Common myeloid progenitor, CD34-positive (primary cell): ENCODE measurements at regions not wholly inside any gene's neighbourhood (a gene's known extent, or its start where the extent isn't known, plus 50 kb on each side); places are given as distances from the start of the nearest gene placed in this dataset.

ENCODE experiments used
- CTCF ChIA-PET: fragments of 350-600 bp; sonication (Branson Sonifier 250); formaldehyde crosslinking; loops from one replicate; lab custom pipeline; 2021; ENCODE audit warnings: antibody characterized with exemption; lab: Charles Lee
- POLR2A ChIA-PET: fragments of 350-600 bp; sonication (Branson Sonifier 250); formaldehyde crosslinking; loops from one replicate; lab custom pipeline; 2021; ENCODE audit warnings: antibody characterized with exemption; lab: Charles Lee
- DNase-seq, 3 donors: peaks; one replicate each; pipeline versions ENCODE4 v3.0.0 to v3.0.0-alpha.2; 2013
- H3K27ac ChIP-seq, 2 experiments: 1 replicate in 1 of 2; 2 replicates in 1 of 2; pipeline ENCODE4 v1.7.0; 2013; ENCODE audit warnings: inconsistent platforms in 2 of 2, low read length in 2 of 2, mild to moderate bottlenecking in 2 of 2, low read depth in 1 of 2, moderate library complexity in 1 of 2; ENCODE audit not compliant: severe bottlenecking in 2 of 2, insufficient read depth in 1 of 2, poor library complexity in 1 of 2
- H3K27me3 ChIP-seq, 5 experiments: replicated peaks in 2 of 5; 1 replicate in 3 of 5; 2 replicates in 2 of 5; pipeline versions ENCODE4 v1.6.1 to v1.7.0; 2013; ENCODE audit warnings: low read length in 4 of 5, mild to moderate bottlenecking in 2 of 5, moderate library complexity in 2 of 5, inconsistent platforms in 1 of 5; ENCODE audit not compliant: insufficient read depth in 5 of 5, control insufficient read depth in 4 of 5
- H3K36me3 ChIP-seq, 4 experiments: 1 replicate in 2 of 4; 2 replicates in 2 of 4; pipeline versions ENCODE4 v1.6.1 to v1.7.0; 2013; ENCODE audit warnings: low read length in 3 of 4, control low read depth in 1 of 4, mild to moderate bottlenecking in 1 of 4; ENCODE audit not compliant: control insufficient read depth in 4 of 4, insufficient read depth in 4 of 4
- H3K4me1 ChIP-seq, 4 experiments: 1 replicate in 3 of 4; 2 replicates in 1 of 4; pipeline versions ENCODE4 v1.6.1 to v1.7.1; 2013; ENCODE audit warnings: low read length in 3 of 4, mild to moderate bottlenecking in 3 of 4, control low read depth in 1 of 4, inconsistent platforms in 1 of 4, moderate library complexity in 1 of 4; ENCODE audit not compliant: control insufficient read depth in 4 of 4, insufficient read depth in 4 of 4; ENCODE audit errors: control extremely low read depth in 1 of 4
- H3K4me3 ChIP-seq, 7 experiments: 1 replicate in 4 of 7; 2 replicates in 3 of 7; pipeline versions ENCODE4 v1.5.1 to v1.7.0; 2013; ENCODE audit warnings: mild to moderate bottlenecking in 7 of 7, low read length in 6 of 7, moderate library complexity in 6 of 7, inconsistent platforms in 2 of 7, low read depth in 2 of 7, control low read depth in 1 of 7; ENCODE audit not compliant: insufficient read depth in 4 of 7, control insufficient read depth in 1 of 7; ENCODE audit errors: extremely low read depth in 1 of 7
- H3K9me3 ChIP-seq, 5 experiments: 1 replicate in 4 of 5; 2 replicates in 1 of 5; pipeline versions ENCODE4 v1.6.1 to v1.7.1; 2013; ENCODE audit warnings: low read length in 4 of 5, mild to moderate bottlenecking in 2 of 5, inconsistent platforms in 1 of 5, low read depth in 1 of 5, moderate library complexity in 1 of 5; ENCODE audit not compliant: control insufficient read depth in 4 of 5, insufficient read depth in 2 of 5; ENCODE audit errors: control extremely low read depth in 1 of 5
- WGBS: methylation state at CpG from one replicate; pipeline ENCODE4 v1.1.5; 2013; ENCODE audit not compliant: insufficient coverage; 5-methylcytosine and 5-hydroxymethylcytosine counted together

DNA sequence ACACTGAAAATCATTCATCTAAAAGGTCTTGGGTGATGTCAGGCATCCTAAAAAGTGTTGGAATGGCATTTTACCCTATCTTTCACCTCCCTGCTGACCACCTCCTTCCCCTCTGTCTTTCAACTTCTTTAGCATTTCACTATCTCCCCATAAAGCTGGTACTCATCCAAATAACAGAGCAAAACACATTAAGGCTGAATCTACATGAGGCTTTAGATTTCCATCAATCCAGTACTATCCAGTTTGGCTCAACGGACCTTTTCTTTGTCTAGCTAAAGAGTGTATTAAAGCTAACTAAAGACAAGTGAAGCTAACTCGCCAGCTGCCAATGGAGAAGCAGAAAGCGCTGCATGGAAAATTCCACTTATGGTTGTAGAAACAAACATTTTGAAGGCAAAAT, 122.5 kb upstream of the NCKAP5 start:
- WGBS = no CpG with 5 or more reads among the region's 3 CpGs

DNA sequence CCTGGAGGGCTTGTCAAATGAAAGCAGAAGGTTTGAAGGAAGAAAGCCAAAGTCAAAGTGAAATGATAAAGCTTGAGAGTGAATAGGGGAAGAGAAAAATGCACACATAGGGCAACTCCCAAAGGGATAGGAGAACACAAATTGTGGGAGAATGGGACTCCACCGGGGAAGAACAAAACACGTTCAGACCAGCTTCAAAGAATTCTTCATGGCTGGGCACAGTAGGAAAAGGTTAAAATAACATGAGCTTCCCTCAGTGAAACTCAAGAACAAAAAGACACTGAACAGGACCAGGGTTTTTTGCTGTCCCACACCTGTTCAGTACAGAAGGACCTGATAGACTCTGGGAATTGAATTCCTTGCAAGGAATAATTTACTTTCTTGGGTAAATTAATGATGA, 123.1 kb upstream of the NCKAP5 start:
- Histone ChIP-seq H3K4me1 (no peaks in the 10 kb centered on the region), H3K27me3 (no peaks in the 10 kb centered on the region), H3K9me3 (no peaks in the 10 kb centered on the region), H3K36me3 (no peaks in the 10 kb centered on the region), H3K27ac (no peak overlapping the region), H3K4me3 (no peak overlapping the region)
- ChIA-PET POLR2A (no interaction called here), CTCF (no interaction called here)
- DNase-seq = no peak
- WGBS = 71% methylated on average over 1 of the region's 2 CpGs

More for the DNA sequence above, 122.5 kb upstream of the NCKAP5 start:
- H3K4me1 ChIP-seq = no peaks in the 10 kb centered on the region
- no peak overlapping the region for H3K4me3 ChIP-seq
- no peaks in the 10 kb centered on the region for H3K27me3 ChIP-seq
- POLR2A ChIA-PET = no interaction called here
- no peak overlapping the region for H3K27ac ChIP-seq
- no peaks in the 10 kb centered on the region for H3K36me3 ChIP-seq
- DNase-seq = no peak
- CTCF ChIA-PET = no interaction called here
- no peaks in the 10 kb centered on the region for H3K9me3 ChIP-seq

DNA sequence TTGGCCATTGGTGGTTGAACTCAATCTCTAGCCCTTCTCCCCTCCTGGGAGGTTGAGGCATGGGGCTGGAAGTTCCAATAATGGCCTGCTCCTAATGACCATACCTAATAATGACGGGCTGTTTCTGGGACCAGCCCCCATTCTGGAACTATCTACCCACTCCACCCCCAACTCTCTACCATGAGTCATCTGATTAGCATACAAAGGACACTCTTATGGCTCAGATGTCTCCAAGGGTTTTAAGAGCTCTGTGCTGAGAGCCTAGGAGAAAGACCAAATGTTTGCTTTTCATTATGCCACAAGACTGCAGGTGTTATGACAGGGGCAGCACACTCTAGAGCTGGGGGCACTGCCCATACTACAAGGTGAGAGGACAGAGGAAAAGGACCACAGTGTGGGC, 137.0 kb upstream of the NCKAP5 start:
- Histone ChIP-seq H3K27me3 (no peaks in the 10 kb centered on the region), H3K9me3 (peaks cover 0 to 5% (median 2%) of the 10 kb centered on the region in 5 experiments), H3K4me1 (no peaks in the 10 kb centered on the region), H3K27ac (no peak overlapping the region), H3K36me3 (no peaks in the 10 kb centered on the region), H3K4me3 (no peak overlapping the region)
- DNase-seq = no peak
- CTCF ChIA-PET = no interaction called here
- no CpG with 5 or more reads among the region's 1 CpG for WGBS
- POLR2A ChIA-PET = no interaction called here

DNA sequence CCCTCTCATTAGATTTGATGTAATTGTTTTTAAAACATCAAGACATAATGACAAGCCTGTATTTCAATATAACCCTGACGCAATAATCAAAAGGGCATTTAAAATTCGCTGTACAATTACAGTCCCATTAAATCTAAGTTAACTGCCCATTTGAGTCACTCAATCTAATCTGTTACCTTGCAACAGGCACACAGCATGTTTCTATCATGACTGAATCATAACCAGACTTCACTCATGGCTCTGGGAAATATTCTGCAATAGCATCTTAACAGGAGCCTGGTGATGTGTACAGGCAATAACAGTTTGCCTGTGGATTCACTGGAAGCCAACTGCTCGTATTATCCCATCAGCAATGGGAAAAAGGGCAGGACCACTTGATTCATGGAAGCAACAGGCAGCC, 142.3 kb upstream of the NCKAP5 start:
- DNase-seq = no peak
- peaks cover 0 to 5% (median 2%) of the 10 kb centered on the region in 5 experiments for H3K9me3 ChIP-seq
- 88% methylated on average over 3 of the region's 3 CpGs for WGBS
- ChIA-PET CTCF (no interaction called here), POLR2A (no interaction called here)
- no peaks in the 10 kb centered on the region for H3K4me1 ChIP-seq
- H3K4me3 ChIP-seq = no peak overlapping the region
- H3K27ac ChIP-seq = no peak overlapping the region
- H3K27me3 ChIP-seq = no peaks in the 10 kb centered on the region
- H3K36me3 ChIP-seq = no peaks in the 10 kb centered on the region

DNA sequence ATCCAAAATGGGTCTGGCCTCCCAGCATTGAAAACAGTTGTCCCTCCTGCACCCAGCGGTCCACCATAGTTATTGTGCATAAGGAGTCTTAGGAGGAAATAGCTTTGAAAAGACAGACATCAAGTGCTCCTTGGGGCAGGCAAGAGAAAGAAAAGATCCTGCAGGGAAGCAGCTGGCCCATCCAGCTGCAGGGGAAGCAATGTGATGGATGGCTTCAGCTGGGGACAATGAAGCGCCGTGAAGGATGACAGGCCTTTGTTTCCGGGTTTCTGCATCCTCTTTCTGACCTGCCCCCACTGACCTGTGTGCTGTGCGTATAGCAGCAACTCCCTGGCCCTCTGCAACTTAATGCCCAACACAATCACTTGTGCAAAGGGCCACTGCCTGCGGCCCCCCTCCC, 142.9 kb upstream of the NCKAP5 start:
- H3K36me3 ChIP-seq = no peaks in the 10 kb centered on the region
- DNase-seq = no peak
- ChIA-PET CTCF (no interaction called here), POLR2A (no interaction called here)
- no peak overlapping the region for H3K4me3 ChIP-seq
- no peaks in the 10 kb centered on the region for H3K4me1 ChIP-seq
- no peaks in the 10 kb centered on the region for H3K27me3 ChIP-seq
- peaks cover 0 to 5% (median 2%) of the 10 kb centered on the region in 5 experiments for H3K9me3 ChIP-seq
- no peak overlapping the region for H3K27ac ChIP-seq
- WGBS = 20% methylated on average over 4 of the region's 6 CpGs

DNA sequence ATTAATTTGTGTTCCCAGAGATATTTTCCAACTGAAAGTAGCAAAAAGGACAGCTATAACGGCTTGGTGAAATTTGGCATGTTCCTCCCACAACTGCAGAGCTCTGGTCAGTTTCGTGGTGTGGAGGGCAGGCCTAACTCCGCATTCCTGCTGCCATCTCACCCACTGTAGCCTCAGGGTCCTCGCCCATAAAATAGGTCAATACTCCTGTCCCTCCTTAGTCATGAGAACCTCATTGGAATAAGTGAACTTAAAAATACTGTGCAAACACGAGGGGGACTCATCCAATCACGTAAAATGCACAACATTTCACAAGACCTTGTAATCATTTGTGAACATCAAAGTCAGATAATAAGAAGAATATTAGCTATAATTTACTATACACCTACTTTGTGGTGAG, 143.5 kb upstream of the NCKAP5 start:
- POLR2A ChIA-PET = no interaction called here
- Histone ChIP-seq H3K27ac (no peak overlapping the region), H3K27me3 (no peaks in the 10 kb centered on the region), H3K4me3 (no peak overlapping the region), H3K9me3 (peaks cover 0 to 5% (median 2%) of the 10 kb centered on the region in 5 experiments), H3K4me1 (no peaks in the 10 kb centered on the region), H3K36me3 (no peaks in the 10 kb centered on the region)
- CTCF ChIA-PET = no interaction called here
- WGBS = 94% methylated on average over 3 of the region's 6 CpGs
- no peak for DNase-seq

DNA sequence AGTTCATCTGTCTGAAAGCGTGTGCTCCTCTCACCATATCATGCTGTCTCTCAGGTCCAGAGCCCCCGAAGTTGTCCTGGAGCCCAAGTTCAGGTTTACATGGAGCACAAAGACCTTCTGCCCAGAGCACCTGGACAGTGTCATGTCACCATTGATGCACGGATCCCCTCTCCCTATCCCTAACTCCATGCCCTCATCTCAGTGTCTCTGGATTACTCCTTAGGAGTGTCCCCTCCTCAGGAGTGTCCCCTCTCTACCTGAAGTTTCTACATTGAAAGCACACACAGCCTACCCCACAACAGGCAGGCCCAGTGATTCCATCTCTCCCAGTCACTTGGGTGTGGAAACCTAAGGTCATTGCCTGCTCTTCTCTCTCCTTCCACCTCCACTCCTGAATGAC, 144.1 kb upstream of the NCKAP5 start:
- ChIA-PET POLR2A (no interaction called here), CTCF (no interaction called here)
- DNase-seq = no peak

More for the DNA sequence above, 144.1 kb upstream of the NCKAP5 start:
- Histone ChIP-seq H3K27ac (no peak overlapping the region), H3K4me1 (no peaks in the 10 kb centered on the region), H3K27me3 (no peaks in the 10 kb centered on the region), H3K36me3 (no peaks in the 10 kb centered on the region), H3K4me3 (no peak overlapping the region), H3K9me3 (peaks cover 0 to 5% (median 0%) of the 10 kb centered on the region in 5 experiments)
- WGBS = 96% methylated on average over 3 of the region's 3 CpGs
